GM23248 (cell line): ENCODE measurements at regions not wholly inside any gene's neighbourhood (a gene's known extent, or its start where the extent isn't known, plus 50 kb on each side); places are given as distances from the start of the nearest gene placed in this dataset.

ENCODE experiments used
- DNase-seq: peaks from one replicate; pipeline ENCODE4 v3.0.0-alpha.2; 2015
- H2AFZ ChIP-seq: fragments of 200-600 bp; sonication (generic); 2 replicates; pipeline ENCODE4 v1.6.1; 2016; ENCODE audit warnings: antibody characterized with exemption
- H3F3A ChIP-seq: fragments of 200-600 bp; sonication (generic); 2 replicates; pipeline ENCODE4 v1.6.1; 2016; ENCODE audit warnings: mild to moderate bottlenecking, antibody characterized with exemption, mixed run types; ENCODE audit not compliant: insufficient read depth
- H3K27ac ChIP-seq: fragments of 200-600 bp; sonication (generic); 2 replicates; pipeline ENCODE4 v1.5.1; 2016; ENCODE audit warnings: mild to moderate bottlenecking
- H3K27me3 ChIP-seq: fragments of 200-600 bp; sonication (generic); replicated peaks from 2 replicates; pipeline ENCODE4 v1.6.1; 2016; ENCODE audit warnings: mild to moderate bottlenecking; ENCODE audit not compliant: insufficient read depth
- H3K36me3 ChIP-seq: fragments of 200-600 bp; sonication (generic); 2 replicates; pipeline ENCODE4 v1.6.1; 2016; ENCODE audit warnings: low read depth, mild to moderate bottlenecking
- H3K4me1 ChIP-seq: fragments of 200-600 bp; sonication (generic); 2 replicates; pipeline ENCODE4 v1.6.1; 2016; ENCODE audit warnings: mild to moderate bottlenecking; ENCODE audit not compliant: insufficient read depth
- H3K4me2 ChIP-seq: fragments of 200-600 bp; sonication (generic); one replicate; pipeline ENCODE4 v1.6.1; 2016; ENCODE audit warnings: mild to moderate bottlenecking; ENCODE audit not compliant: unreplicated experiment
- H3K4me3 ChIP-seq: fragments of 200-600 bp; sonication (generic); 2 replicates; pipeline ENCODE4 v1.5.1; 2016; ENCODE audit warnings: mild to moderate bottlenecking
- H3K79me2 ChIP-seq: fragments of 200-600 bp; sonication (generic); 2 replicates; pipeline ENCODE4 v1.6.1; 2016; ENCODE audit warnings: mild to moderate bottlenecking; ENCODE audit not compliant: insufficient read depth
- H3K9ac ChIP-seq: fragments of 200-600 bp; sonication (generic); 2 replicates; pipeline ENCODE4 v1.6.1; 2016; ENCODE audit warnings: mild to moderate bottlenecking
- H3K9me2 ChIP-seq: fragments of 200-600 bp; sonication (generic); 2 replicates; pipeline ENCODE4 v1.6.1; 2016; ENCODE audit warnings: mixed run types, mild to moderate bottlenecking, moderate library complexity; ENCODE audit not compliant: insufficient read depth
- H3K9me3 ChIP-seq: fragments of 200-600 bp; sonication (generic); one replicate; pipeline ENCODE4 v1.6.1; 2017; ENCODE audit warnings: low read depth
- H4K20me1 ChIP-seq: fragments of 200-600 bp; sonication (generic); 2 replicates; pipeline ENCODE4 v1.6.0; 2016; ENCODE audit not compliant: insufficient read depth
- EZH2 ChIP-seq: fragments of 200-600 bp; sonication (generic); IDR thresholded peaks from 2 replicates; pipeline ENCODE4 v1.6.1; 2018; ENCODE audit warnings: antibody characterized with exemption, mild to moderate bottlenecking; ENCODE audit not compliant: insufficient read depth, poor library complexity, severe bottlenecking
- EZH2phosphoT487 ChIP-seq: fragments of 200-600 bp; sonication (generic); IDR thresholded peaks from 2 replicates; pipeline ENCODE4 v1.6.1; 2018; ENCODE audit warnings: antibody characterized with exemption, moderate library complexity, mild to moderate bottlenecking, low read depth; ENCODE audit not compliant: insufficient read depth
- WGBS, 2 experiments: methylation state at CpG; one replicate each; pipeline ENCODE4 v1.1.6; 2015 to 2017; ENCODE audit warnings: low lambda C conversion rate in 2 of 2, low coverage in 1 of 2; ENCODE audit errors: missing lambda C conversion rate in 2 of 2; 5-methylcytosine and 5-hydroxymethylcytosine counted together
- in situ Hi-C: fragments of 300-500 bp; cut with MboI; formaldehyde crosslinking; loops from 2 replicates; pipeline ENCODE4 v1.15.0; 2020

GRCh38 chr3:148360051-148360450, 337.7 kb upstream of the AGTR1 start:
- no peaks in the 10 kb centered on the region for H3K79me2 ChIP-seq
- H3K4me2 ChIP-seq, result peak overlapping the region; percentile 34
- H3K4me1 ChIP-seq, result peaks cover 21% of the 10 kb centered on the region
- DNase-seq, result peak; percentile 62
- peak overlapping the region; percentile 20; the same call in 1 of the 2 replicates for H2AFZ ChIP-seq
- H3K9ac ChIP-seq, result no peak overlapping the region
- H3K27ac ChIP-seq, result peak overlapping the region; percentile 3; the same call in 1 of the 2 replicates
- no peak overlapping the region for H3K4me3 ChIP-seq
- no peaks in the 10 kb centered on the region for H3K9me2 ChIP-seq
- H4K20me1 ChIP-seq, result no peaks in the 10 kb centered on the region
- H3F3A ChIP-seq, result peaks cover 29% of the 10 kb centered on the region
- no peaks in the 10 kb centered on the region for H3K36me3 ChIP-seq
- in situ Hi-C loops, result no loop called here
- no peaks in the 10 kb centered on the region for H3K9me3 ChIP-seq
- no peaks in the 10 kb centered on the region for H3K27me3 ChIP-seq
- no peak for TF ChIP-seq EZH2phosphoT487
- no peak for TF ChIP-seq EZH2

GRCh38 chr3:148366743-148367410, 330.8 kb upstream of the AGTR1 start:
- H3K4me3 ChIP-seq, result no peak overlapping the region
- H3K4me2 ChIP-seq, result no peak overlapping the region
- peak; percentile 55 for DNase-seq
- H3K27me3 ChIP-seq, result no peaks in the 10 kb centered on the region
- H3K9ac ChIP-seq, result no peak overlapping the region
- no peaks in the 10 kb centered on the region for H3K79me2 ChIP-seq
- no peak overlapping the region for H2AFZ ChIP-seq
- no peaks in the 10 kb centered on the region for H3K9me2 ChIP-seq
- no peaks in the 10 kb centered on the region for H3K36me3 ChIP-seq
- no peak overlapping the region for H3K27ac ChIP-seq
- no peaks in the 10 kb centered on the region for H4K20me1 ChIP-seq
- H3K9me3 ChIP-seq, result no peaks in the 10 kb centered on the region
- WGBS, 2 experiments, result 70 to 73% methylated on average over 7 of the region's 7 CpGs
- H3K4me1 ChIP-seq, result peaks cover 11% of the 10 kb centered on the region; the same call in 1 of the 2 replicates
- no peak for TF ChIP-seq EZH2
- no peak for TF ChIP-seq EZH2phosphoT487
- peaks cover 18% of the 10 kb centered on the region for H3F3A ChIP-seq
- in situ Hi-C loops, result no loop called here

- DNase-seq, result peak; percentile 11
- H3K9me3 ChIP-seq, result no peaks in the 10 kb centered on the region
- H3K36me3 ChIP-seq, result no peaks in the 10 kb centered on the region
- no peak overlapping the region for H3K27ac ChIP-seq
- H3K4me2 ChIP-seq, result no peak overlapping the region
- TF ChIP-seq EZH2 (no peak), EZH2phosphoT487 (no peak)
- H3K4me3 ChIP-seq, result no peak overlapping the region
- no peaks in the 10 kb centered on the region for H4K20me1 ChIP-seq
- 8 to 15% methylated on average over 1 of the region's 1 CpG for WGBS, 2 experiments
- H3K9ac ChIP-seq, result no peak overlapping the region
- in situ Hi-C loops, result no loop called here
- H3F3A ChIP-seq, result peaks cover 18% of the 10 kb centered on the region
- no peaks in the 10 kb centered on the region for H3K79me2 ChIP-seq
- peaks cover 11% of the 10 kb centered on the region; the same call in 1 of the 2 replicates for H3K4me1 ChIP-seq
- H2AFZ ChIP-seq, result peak overlapping the region; percentile 15; the same call in 1 of the 2 replicates
- H3K9me2 ChIP-seq, result no peaks in the 10 kb centered on the region
- no peaks in the 10 kb centered on the region for H3K27me3 ChIP-seq
Observed at GRCh38 chr3:148367756-148368155, 329.9 kb upstream of the AGTR1 start.

- H3K9ac ChIP-seq, result no peak overlapping the region
Observed at GRCh38 chr3:148369381-148369780, 328.3 kb upstream of the AGTR1 start.

More at GRCh38 chr3:148369381-148369780, 328.3 kb upstream of the AGTR1 start:
- no peak overlapping the region for H3K27ac ChIP-seq
- no peaks in the 10 kb centered on the region for H3K9me2 ChIP-seq
- in situ Hi-C loops, result no loop called here
- H3K4me3 ChIP-seq, result no peak overlapping the region
- no peaks in the 10 kb centered on the region for H3K36me3 ChIP-seq
- DNase-seq, result no peak
- no peaks in the 10 kb centered on the region for H3K79me2 ChIP-seq
- no peaks in the 10 kb centered on the region for H3K27me3 ChIP-seq
- H3K4me1 ChIP-seq, result no peaks in the 10 kb centered on the region
- no peaks in the 10 kb centered on the region for H4K20me1 ChIP-seq
- no peak overlapping the region for H2AFZ ChIP-seq
- H3K4me2 ChIP-seq, result no peak overlapping the region
- no peaks in the 10 kb centered on the region for H3K9me3 ChIP-seq
- H3F3A ChIP-seq, result peaks cover 4% of the 10 kb centered on the region
- 94 to 100% methylated on average over 2 of the region's 2 CpGs for WGBS, 2 experiments
- TF ChIP-seq EZH2, result no peak
- no peak for TF ChIP-seq EZH2phosphoT487
